ENCODE measurements at regions not wholly inside any gene's neighbourhood (a gene's known extent, or its start where the extent isn't known, plus 50 kb on each side); places are given as distances from the start of the nearest gene placed in this dataset.
"Not testable (repeated sequence)": the region's sequence is repeated elsewhere in the genome, so short reads cannot be mapped to it uniquely, and the experiment has no call there.

GRCh38 chr2:226116346-226116745 is 683.3 kb downstream of the IRS1 start:
- DNase-seq = no peak

DNA sequence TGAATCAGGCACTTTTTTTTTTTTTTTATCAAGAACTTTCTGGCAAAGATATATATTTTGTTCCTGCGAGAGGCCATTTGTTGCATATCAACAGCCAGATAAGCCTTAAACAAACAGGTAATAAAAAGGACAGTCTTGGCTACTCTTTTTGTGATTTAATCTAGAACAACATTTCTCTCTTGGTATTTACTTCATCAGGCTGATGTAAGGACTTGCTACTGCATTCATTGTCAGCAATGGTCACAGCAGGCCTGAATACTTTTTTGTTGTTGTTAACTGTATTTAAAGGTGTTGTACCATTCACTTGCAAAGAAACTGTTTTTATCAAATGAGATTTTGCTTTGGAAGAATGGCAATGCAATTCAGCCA is 683.8 kb downstream of the IRS1 start:
- DNase-seq = no peak

DNA sequence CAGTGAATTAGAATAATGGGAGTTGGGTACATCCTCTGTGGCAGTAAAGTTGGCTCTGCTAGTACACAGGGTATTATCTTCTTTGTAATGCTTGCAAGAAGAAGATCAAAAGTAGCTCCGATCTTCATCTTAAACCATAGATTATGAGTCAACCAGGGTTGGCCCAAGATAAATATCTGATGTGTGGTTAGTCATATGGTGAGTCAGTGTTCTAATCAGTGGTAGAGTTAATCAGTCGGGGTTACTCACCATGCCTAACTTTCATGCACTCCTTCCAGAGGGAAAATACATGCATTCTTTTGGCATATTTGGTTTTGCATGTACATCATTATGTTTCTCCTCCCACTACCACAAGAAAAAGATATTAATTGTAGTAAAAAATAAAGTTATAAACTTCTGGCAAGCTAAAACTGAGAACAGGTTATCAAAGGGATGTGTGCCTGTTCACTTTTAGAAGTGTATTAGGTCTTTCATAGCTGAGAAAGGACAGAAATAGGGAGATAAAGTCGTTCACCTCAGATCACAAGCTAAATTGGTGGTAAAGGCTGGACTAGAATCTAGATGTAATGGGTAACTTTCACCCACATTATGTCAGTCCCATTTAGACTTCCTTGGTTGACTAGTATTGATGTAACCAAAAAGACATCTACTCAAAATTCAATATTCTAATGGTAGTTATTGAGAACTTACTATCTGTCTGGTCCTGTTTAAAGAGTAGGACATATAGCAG is 684.4 kb downstream of the IRS1 start:
- no peak for DNase-seq

GRCh38 chr2:226114436-226114835 is 685.2 kb downstream of the IRS1 start:
- no peak for DNase-seq

- DNase-seq = no peak
These were observed 699.6 kb downstream of the NYAP2 start for GRCh38 chr2:226098861-226099745.

- DNase-seq = no peak
These were observed 695.5 kb downstream of the NYAP2 start for GRCh38 chr2:226095058-226095457.

DNA sequence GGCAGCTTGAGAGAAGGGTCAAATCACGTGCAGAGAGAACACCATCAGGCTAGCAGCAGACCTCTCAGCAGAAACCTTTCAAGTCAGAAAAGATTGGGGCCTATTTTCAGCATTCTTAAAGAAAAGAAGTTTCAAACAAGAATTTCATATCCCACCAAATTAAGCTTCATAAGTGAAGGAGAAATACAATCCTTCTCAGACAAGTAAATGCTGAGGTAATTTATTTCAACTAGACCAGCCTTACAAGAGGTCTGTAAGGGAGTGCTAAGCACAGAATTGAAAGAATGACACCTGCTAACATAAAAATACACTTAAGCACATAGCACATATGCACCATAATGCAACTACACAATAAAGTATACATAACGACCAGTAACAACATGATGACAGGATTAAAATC is 693.9 kb downstream of the NYAP2 start:
- DNase-seq = no peak

DNA sequence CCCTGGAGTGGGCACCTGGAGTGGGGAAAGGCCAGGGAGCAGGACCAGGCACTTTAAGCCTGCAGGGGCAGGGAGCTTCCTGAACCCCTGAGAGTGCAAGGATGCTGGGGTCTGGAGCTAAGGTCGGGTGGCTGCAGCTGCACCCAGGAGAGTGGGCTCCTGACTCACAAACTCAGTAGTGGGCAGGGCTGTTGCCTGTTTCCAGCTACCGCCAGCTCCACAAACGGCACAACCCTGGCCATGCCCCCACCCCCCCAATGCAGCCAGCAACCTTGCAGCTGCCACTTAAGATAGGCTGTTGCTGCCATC is 688.8 kb downstream of the NYAP2 start:
- DNase-seq = no peak

DNA sequence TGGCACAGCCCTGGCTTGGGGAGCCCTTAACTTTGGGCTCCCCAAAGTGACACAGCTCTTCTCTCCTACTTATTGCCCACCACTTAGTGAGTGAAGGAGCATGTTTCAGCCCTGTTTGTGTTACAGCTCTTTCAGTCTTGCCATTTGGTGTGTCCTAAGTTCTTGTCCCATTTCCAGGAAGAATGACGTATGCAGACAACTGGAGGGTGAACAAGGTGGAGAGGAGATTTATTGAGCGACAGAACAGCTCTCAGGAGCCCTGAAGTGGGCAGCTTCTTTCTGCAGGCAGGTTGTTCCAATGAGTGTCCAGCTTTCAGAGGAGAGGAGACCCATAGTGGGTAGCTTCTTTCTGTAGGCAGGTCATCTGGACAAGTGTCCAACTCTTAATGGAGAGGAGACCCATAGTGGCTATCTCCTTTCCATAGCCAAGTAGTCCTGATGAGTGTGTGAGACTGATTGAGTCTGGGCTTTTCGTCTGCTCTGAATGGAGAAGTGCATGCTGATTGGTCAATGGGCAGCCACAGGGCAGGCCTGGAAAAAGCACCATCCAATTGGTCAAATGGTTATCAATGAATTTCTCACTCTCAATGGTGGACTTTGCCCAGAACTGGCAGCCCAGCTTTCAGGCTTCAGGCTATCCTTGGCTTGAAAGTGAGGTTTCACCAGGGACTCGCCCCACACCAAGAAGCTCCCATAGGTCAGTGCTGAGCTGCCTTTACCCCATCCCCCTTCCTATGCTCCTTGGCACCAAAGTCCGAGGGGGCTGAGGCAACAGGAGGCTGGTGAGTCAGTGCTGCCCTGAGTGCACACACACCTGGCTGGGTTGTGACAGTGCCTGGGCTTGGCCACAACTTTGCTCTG is 688.2 kb downstream of the NYAP2 start:
- DNase-seq = no peak

DNA sequence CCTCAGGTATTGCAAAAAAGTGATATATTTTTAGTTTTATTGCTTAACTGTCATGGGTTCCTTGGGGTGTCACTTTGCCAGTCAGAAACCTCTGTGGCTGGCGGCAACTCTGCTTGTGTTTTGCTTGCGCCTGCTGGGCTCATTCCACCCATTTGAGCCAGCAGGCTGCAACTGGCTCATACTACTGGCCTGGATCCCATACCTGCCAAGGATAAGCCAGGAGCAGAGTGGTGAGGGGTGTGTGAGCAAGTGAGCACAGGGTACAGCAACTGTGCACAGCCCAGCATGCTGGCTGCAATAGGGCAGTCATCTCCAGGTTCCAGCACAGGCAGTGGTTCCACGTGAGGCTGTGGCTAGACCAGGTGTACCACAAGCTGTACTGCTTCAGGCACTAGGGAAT is 687.5 kb downstream of the NYAP2 start:
- no peak for DNase-seq

- DNase-seq = no peak
These were observed 686.7 kb downstream of the NYAP2 start for GRCh38 chr2:226086190-226086589.

DNA sequence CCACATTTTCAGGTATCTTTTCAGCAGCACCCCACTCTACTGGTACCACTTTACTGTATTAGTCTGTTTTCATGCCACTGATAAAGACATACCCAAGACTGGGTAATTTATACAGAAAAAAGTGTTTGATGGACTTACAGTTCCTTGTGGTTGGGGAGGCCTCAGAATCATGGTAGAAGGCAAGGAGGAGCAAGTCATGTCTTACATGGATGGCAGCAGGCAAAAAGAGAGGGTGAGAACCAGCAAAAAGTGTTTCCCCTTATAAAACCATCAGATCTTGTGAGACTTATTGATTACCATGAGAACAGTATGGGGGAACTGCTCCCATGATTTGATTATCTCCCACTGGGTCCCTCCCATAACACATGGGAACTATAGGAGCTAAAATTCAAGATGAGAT is 685.9 kb downstream of the NYAP2 start:
- DNase-seq = not testable (repeated sequence)

DNA sequence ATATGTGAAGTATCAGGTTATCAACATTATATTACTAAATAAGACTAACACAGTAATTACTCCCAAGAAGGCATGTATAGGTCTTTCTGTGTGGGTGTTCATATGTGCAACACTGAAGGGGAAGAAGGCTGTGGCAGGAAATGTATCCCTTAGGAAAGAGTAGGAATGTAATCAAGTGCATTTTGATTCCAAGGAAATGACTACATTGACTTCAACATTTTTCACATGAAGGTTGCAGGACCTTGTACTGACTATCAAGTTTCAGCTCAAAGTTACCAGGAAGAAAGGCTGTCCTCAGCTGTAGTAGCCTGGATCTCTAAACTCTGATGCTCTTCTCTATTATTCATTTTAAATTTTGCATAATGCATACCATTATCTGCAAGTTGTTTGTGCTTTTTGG is 680.8 kb downstream of the NYAP2 start:
- no peak for DNase-seq

GRCh38 chr2:226079671-226080181 is 680.2 kb downstream of the NYAP2 start:
- DNase-seq = no peak

- DNase-seq = no peak
These were observed 679.7 kb downstream of the NYAP2 start for GRCh38 chr2:226079196-226079595.

DNA sequence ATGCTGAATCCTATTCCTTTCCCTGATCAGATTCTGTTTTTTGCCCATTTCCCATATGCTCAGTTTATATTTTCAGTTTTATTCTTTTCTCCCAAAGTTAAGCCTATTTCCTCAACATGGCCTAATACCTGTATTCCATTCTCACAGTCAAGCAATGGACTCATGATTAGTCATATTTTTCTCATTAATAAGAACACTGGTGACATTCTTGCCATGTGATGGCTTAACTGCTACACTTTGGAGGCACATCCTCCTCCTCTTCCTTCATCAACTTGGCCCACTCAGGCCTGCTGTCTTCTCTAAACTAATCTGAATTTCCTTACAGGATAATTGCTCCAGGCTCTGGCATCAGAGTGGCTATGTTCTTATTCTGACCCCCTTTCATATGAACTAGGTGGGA is 679.2 kb downstream of the NYAP2 start:
- DNase-seq = no peak

DNA sequence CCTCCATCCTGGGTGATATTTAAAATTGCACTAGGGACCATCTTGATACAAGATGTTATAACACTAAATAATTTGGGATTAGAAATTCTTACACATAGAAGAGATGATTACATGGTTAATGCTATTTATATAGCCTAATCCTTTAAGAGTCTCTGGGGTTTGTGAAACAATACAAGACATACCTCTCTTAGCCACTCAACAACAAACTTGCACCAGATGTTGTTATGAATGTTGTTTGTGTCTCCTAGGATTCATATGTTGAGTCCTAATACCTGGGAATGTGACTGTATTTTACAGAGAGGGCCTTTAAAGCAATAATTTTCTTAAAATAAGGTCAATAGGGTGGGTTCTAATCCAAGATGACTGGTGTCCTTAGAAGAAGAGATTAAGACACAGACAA is 678.3 kb downstream of the NYAP2 start:
- DNase-seq = no peak

DNA sequence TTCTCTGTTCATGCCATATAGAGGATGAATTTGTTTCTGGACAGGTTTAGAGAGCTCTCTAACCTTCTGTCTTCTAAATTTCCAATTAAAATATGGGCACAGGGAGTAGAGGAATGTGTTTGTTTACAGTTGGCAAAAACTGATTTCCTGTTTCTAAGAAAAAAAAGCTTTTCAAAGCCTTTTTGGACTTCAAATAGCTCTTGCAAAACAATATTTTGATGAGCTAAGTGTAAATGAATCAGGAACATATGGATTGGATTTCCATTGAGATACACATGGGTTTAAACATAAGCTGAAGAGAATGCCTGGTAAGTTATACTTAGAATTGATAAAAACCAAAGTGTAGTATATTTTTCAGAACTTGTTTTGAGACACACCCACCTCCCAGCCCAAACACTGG is 677.5 kb downstream of the NYAP2 start:
- no peak for DNase-seq

DNA sequence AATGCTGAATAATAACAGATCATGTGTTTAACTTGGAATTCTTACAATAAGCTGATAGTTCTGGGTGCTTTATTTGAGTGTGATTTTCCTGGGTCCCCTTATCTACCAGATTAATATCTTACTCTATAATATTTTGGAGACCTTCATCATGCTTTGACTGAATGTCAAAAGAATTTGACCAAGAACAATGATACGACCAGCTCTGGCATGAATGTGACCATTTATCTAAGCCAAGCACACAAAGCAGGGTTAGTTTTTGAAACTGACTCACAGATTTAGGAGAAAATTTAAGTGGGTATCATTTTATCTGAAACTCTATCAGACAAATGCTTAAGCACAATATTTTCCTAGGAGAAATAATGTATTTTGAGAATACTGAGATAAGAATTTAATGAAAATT is 677.0 kb downstream of the NYAP2 start:
- DNase-seq = no peak

- DNase-seq = no peak
These were observed 674.9 kb downstream of the NYAP2 start for GRCh38 chr2:226074391-226074790.

DNA sequence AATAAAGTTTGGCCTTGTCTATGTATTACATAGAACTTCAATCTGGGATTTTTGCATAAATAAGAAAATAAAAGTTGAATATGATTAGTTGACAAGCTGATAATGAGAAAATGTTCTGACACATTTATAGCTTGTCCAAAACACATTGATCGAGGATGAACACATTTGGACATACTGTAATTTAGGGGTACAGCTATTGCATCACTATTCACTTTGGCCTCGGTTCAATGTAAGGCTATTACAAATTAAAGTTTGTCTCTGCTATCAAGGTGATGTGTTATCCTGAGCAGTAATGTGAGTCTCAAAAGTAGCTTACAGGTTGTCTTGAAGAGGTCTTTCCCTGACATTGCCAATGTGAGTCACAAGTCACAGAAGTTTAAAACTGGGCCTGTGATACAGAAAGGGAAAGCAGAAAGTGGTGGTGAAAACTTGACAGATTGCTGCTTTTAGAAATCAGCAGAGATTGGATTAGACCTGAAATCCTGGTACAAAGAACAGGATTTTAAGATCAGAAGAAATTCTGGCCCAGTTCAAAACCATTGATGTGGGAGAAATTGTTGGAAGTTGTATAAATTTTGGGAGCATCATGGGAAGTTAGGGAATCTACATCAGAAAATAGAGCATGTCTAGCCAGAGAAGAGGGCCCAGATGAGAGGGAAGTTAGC is 674.1 kb downstream of the NYAP2 start:
- DNase-seq = no peak

DNA sequence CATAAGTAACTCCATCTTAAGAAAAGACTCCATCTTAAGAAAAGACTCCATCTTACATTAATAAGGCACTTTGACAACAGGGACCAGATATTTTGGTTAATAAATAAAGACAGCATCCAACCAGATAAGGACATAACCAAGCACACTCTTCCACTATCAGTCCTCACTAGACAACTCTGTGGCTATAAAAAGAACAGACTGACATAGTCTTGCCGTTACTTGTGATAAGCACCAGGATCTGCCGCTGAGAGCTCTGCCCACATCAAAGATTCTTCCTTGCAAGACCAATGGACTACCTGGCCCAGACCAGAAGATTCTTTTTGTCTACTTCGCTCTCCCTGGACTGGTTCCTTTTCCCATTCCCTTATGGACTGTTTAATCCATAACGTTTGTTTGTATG is 667.4 kb downstream of the NYAP2 start:
- no peak for DNase-seq

DNA sequence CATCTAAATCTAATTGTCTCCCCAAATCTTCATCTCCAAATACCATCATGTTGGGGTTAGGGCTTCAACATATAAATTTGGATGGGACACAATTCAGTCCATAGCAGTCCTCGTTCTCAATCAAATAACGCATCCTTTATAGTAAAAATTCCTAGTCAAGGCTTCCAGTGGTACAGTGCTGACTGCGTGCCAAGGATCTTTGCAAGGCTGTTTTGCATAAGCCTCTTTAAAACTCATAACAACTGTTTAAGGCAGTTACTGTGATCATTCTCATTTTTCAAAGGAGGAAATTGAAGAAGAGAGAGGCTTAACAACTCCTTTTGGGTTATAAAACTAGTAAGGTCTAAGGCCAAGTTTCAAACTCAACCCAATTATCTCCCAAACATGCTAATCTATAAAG is 666.9 kb downstream of the NYAP2 start:
- no peak for DNase-seq
